RWPE2 (cell line): ENCODE measurements at regions not wholly inside any gene's neighbourhood (a gene's known extent, or its start where the extent isn't known, plus 50 kb on each side); places are given as distances from the start of the nearest gene placed in this dataset.
A peak's percentile ranks its signal among the peaks of the same experiment; 100 is the strongest.

ENCODE experiments used
- ATAC-seq: fragments of 200-7000 bp; cut with Tn5 transposase; 3 replicates; pipeline ENCODE4 v1.9.1; 2021; ENCODE audit warnings: low read depth
- DNase-seq: peaks from one replicate; pipeline ENCODE4 v3.0.0-alpha.2; 2020; ENCODE audit warnings: low spot score
- H3K27ac ChIP-seq: fragments of 450-650 bp; 2 replicates; pipeline ENCODE4 v1.5.1; 2017; ENCODE audit warnings: mild to moderate bottlenecking; ENCODE audit not compliant: poor library complexity, severe bottlenecking
- H3K27me3 ChIP-seq: fragments of 250-450 bp; sonication (Bioruptor Pico); 2 replicates; pipeline ENCODE4 v1.5.1; 2021; ENCODE audit warnings: mild to moderate bottlenecking, moderate library complexity; ENCODE audit not compliant: insufficient read depth, poor library complexity, severe bottlenecking
- H3K36me3 ChIP-seq: fragments of 250-450 bp; sonication (Bioruptor Pico); 2 replicates; pipeline ENCODE4 v1.5.1; 2020; ENCODE audit warnings: low read depth, mild to moderate bottlenecking, moderate library complexity
- H3K4me1 ChIP-seq: fragments of 250-450 bp; sonication (Bioruptor Pico); 2 replicates; pipeline ENCODE4 v1.5.1; 2021; ENCODE audit warnings: mild to moderate bottlenecking, moderate library complexity; ENCODE audit not compliant: insufficient read depth, poor library complexity, severe bottlenecking
- H3K4me3 ChIP-seq: fragments of 250-450 bp; sonication (Bioruptor Pico); 2 replicates; pipeline ENCODE4 v1.5.1; 2021; ENCODE audit warnings: mild to moderate bottlenecking, moderate library complexity; ENCODE audit not compliant: severe bottlenecking
- H3K9me3 ChIP-seq: fragments of 250-450 bp; sonication (Bioruptor Pico); 2 replicates; pipeline ENCODE4 v1.5.1; 2021; ENCODE audit warnings: mild to moderate bottlenecking, moderate library complexity; ENCODE audit not compliant: severe bottlenecking
- TF ChIP-seq, protein P1 (sequence below): fragments of 450-650 bp; IDR thresholded peaks from one replicate; pipeline ENCODE4 v1.5.1; 2017; ENCODE audit warnings: mild to moderate bottlenecking, moderate library complexity; ENCODE audit not compliant: poor library complexity, severe bottlenecking

GRCh38 chr15:31239409-31239808 lies 87.2 kb upstream of the KLF13 start:
- Histone ChIP-seq H3K4me1 (peaks cover 11% of the 10 kb centered on the region), H3K36me3 (no peaks in the 10 kb centered on the region), H3K9me3 (no peaks in the 10 kb centered on the region), H3K27me3 (no peaks in the 10 kb centered on the region), H3K4me3 (no peak overlapping the region), H3K27ac (no peak overlapping the region)
- ATAC-seq (no peak), DNase-seq (peak; percentile 37)
- TF ChIP-seq, protein P1, sequence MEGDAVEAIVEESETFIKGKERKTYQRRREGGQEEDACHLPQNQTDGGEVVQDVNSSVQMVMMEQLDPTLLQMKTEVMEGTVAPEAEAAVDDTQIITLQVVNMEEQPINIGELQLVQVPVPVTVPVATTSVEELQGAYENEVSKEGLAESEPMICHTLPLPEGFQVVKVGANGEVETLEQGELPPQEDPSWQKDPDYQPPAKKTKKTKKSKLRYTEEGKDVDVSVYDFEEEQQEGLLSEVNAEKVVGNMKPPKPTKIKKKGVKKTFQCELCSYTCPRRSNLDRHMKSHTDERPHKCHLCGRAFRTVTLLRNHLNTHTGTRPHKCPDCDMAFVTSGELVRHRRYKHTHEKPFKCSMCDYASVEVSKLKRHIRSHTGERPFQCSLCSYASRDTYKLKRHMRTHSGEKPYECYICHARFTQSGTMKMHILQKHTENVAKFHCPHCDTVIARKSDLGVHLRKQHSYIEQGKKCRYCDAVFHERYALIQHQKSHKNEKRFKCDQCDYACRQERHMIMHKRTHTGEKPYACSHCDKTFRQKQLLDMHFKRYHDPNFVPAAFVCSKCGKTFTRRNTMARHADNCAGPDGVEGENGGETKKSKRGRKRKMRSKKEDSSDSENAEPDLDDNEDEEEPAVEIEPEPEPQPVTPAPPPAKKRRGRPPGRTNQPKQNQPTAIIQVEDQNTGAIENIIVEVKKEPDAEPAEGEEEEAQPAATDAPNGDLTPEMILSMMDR, result no peak

- no peaks in the 10 kb centered on the region for H3K36me3 ChIP-seq
- no peak for ATAC-seq
- H3K4me1 ChIP-seq, result no peaks in the 10 kb centered on the region
- no peaks in the 10 kb centered on the region for H3K27me3 ChIP-seq
- no peaks in the 10 kb centered on the region for H3K9me3 ChIP-seq
- TF ChIP-seq, protein P1, result no peak
- no peak overlapping the region for H3K27ac ChIP-seq
- H3K4me3 ChIP-seq, result no peak overlapping the region
- DNase-seq, result peak; percentile 12
Measured at GRCh38 chr15:31241888-31242522, 84.6 kb upstream of the KLF13 start.

DNA sequence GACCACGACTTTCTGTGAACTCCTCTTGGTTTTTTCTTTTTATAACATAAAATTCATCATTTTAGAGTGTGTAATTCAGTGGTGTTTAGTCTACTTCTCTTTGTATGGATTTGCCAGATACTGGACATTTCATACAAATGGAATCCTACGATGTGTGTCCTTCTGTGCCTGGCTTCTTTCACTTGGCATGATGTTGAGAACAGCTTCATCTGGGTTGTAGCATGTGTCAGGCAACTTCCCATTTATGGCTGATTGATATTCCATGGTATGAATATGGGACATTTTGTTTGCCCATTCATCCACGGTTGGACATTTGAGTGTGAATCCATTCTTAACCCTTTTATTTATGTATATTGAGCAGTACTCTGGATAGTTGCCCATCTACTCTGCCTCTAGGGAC lies 82.7 kb upstream of the KLF13 start:
- TF ChIP-seq, protein P1, result no peak
- no peaks in the 10 kb centered on the region for H3K9me3 ChIP-seq
- H3K36me3 ChIP-seq, result no peaks in the 10 kb centered on the region
- no peak overlapping the region for H3K4me3 ChIP-seq
- H3K27me3 ChIP-seq, result no peaks in the 10 kb centered on the region
- no peak for ATAC-seq
- no peak overlapping the region for H3K27ac ChIP-seq
- no peak for DNase-seq
- H3K4me1 ChIP-seq, result no peaks in the 10 kb centered on the region

DNA sequence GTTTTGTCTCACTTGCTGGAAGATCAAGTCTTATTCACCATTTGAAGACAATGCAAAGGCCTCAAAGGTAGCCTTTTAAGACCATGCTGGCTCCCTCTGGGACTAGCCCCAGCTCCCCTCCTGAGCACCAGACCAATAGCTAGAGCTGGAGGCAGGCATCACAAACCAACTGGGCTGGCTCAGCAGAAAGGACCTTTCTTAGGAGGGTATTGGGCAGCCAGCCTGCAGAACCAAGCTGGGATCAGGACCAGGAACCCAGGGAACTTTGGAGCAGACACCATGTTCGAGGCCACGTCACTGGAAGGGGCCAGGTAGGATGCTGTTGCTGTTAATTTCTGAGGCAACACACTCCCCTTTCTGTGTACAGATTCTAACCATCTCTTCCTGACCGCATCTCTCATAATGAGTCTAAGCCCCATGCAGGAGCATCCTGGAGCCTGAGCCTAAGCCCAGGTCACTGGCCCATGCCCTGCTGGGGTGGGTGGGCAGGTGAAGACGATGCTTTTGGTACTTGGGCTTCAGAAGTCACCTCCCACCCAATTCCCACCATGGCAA lies 81.4 kb upstream of the KLF13 start:
- H3K27me3 ChIP-seq, result no peaks in the 10 kb centered on the region
- no peaks in the 10 kb centered on the region for H3K9me3 ChIP-seq
- H3K27ac ChIP-seq, result no peak overlapping the region
- DNase-seq, result peak; percentile 26
- no peaks in the 10 kb centered on the region for H3K36me3 ChIP-seq
- no peak overlapping the region for H3K4me3 ChIP-seq
- H3K4me1 ChIP-seq, result no peaks in the 10 kb centered on the region
- ATAC-seq, result no peak
- TF ChIP-seq, protein P1, result no peak

DNA sequence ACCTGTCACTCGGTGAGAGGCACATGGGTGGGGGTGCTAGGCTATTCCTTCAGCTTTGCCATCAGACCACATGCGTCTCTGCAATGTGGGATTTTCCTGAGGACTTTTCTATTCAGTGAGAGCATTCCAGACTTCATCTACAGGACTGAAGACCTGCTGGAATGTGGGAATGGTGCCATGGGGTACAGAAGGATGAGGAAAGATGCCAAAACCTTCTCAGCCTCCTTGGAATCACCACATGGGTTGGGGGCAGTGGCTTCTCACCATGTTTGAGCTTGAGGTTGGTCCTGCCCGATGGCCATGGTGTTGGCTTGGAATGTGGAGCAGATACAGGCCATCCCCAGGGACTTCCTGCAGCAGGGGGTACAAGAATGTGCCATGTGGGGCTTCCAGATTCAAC lies 80.9 kb upstream of the KLF13 start:
- Histone ChIP-seq H3K4me1 (no peaks in the 10 kb centered on the region), H3K27ac (no peak overlapping the region), H3K36me3 (no peaks in the 10 kb centered on the region), H3K27me3 (no peaks in the 10 kb centered on the region), H3K9me3 (no peaks in the 10 kb centered on the region), H3K4me3 (no peak overlapping the region)
- ATAC-seq (no peak), DNase-seq (no peak)
- TF ChIP-seq, protein P1, result no peak
